C4-2B (cell line): ENCODE measurements at regions not wholly inside any gene's neighbourhood (a gene's known extent, or its start where the extent isn't known, plus 50 kb on each side); places are given as distances from the start of the nearest gene placed in this dataset.

Source experiments
- CTCF ChIP-seq: fragments of 450-650 bp; conservative IDR thresholded peaks from 2 replicates; pipeline ENCODE4 v1.5.1; 2017; ENCODE audit warnings: mild to moderate bottlenecking
- ZFX ChIP-seq: fragments of 450-650 bp; IDR thresholded peaks from 2 replicates; pipeline ENCODE4 v1.6.1; 2017

GRCh38 chr5:62208218-62208852 is 97.7 kb upstream of the KIF2A start:
- no peak for TF ChIP-seq CTCF
- no peak for TF ChIP-seq ZFX
